ENCODE measurements at regions not wholly inside any gene's neighbourhood (a gene's known extent, or its start where the extent isn't known, plus 50 kb on each side); places are given as distances from the start of the nearest gene placed in this dataset.

DNA sequence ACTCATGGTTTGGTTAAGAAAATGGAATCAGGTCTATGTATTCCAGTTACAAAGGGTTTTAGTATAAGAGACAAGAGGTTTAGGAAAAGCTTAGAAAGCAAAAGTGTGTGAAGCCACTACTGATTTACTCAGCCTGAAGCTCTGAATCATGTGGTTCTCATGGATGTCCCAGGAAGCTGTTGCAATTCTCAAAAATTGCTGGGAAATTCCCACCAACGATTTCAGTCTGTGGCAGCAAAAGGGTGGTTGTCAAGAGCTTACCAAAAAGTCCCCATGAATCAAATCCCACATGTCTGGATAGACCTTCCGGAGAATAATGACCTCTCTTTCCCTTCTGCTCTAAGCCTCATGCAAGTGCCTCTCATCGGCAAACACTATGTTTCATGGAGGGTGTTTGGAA is 929.9 kb downstream of the TLE4 start:
- no peaks in the 10 kb centered on the region for H4K20me1 ChIP-seq (ENCODE audit: control insufficient read depth, extremely low read depth, insufficient read depth, low read length)
- H3K27me3 ChIP-seq (ENCODE audit: control insufficient read depth, extremely low read depth, insufficient read depth, low read length), result no peaks in the 10 kb centered on the region
- no peak overlapping the region for H3K9ac ChIP-seq (ENCODE audit: control insufficient read depth, extremely low read depth, insufficient read depth, low read length)
- dilution Hi-C loops (cut with MboI; ENCODE audit: extremely low pct_ligation_motif_present, low sequenced_read_pairs), result no loop called here
- no peaks in the 10 kb centered on the region for H3K79me2 ChIP-seq (ENCODE audit: control insufficient read depth, insufficient read depth, low read length)
- FAIRE-seq (no peak), DNase-seq (ENCODE audit: low read depth, low spot score) (no peak)
- H3K9me1 ChIP-seq (ENCODE audit: control insufficient read depth, extremely low read depth, insufficient read depth, low read length), result no peaks in the 10 kb centered on the region
- no peak overlapping the region for H3K27ac ChIP-seq (ENCODE audit: control insufficient read depth, insufficient read depth, low read length)
- H2AFZ ChIP-seq (ENCODE audit: control insufficient read depth, low read length), result no peak overlapping the region
- no peaks in the 10 kb centered on the region for H3K4me1 ChIP-seq (ENCODE audit: control insufficient read depth, extremely low read depth, insufficient read depth, low read length)
- no peak overlapping the region for H3K4me2 ChIP-seq (ENCODE audit: control insufficient read depth, extremely low read depth, insufficient read depth, low read depth, low read length)
- no peak overlapping the region for H3K4me3 ChIP-seq (ENCODE audit: control insufficient read depth in 2 of 3, extremely low read depth in 1 of 3, insufficient read depth in 2 of 3, low read depth in 1 of 3, low read length in 3 of 3)
- no peaks in the 10 kb centered on the region for H3K36me3 ChIP-seq (ENCODE audit: control insufficient read depth in 2 of 2, extremely low read depth in 1 of 2, insufficient read depth in 2 of 2, low read length in 2 of 2)
- no peaks in the 10 kb centered on the region for H3K9me3 ChIP-seq (ENCODE audit: control insufficient read depth, low read depth, low read length)
- no peak for TF ChIP-seq CTCF (optimal IDR thresholded peaks at IDR 0.05 in 1 of 3, IDR thresholded peaks at IDR 0.05 in 1 of 3, conservative IDR thresholded peaks at IDR 0.05 in 1 of 3; ENCODE audit: extremely low read depth in 1 of 3, insufficient read depth in 2 of 3, low read length in 3 of 3)
- TF ChIP-seq EZH2 (IDR thresholded peaks at IDR 0.05; ENCODE audit: low read length), result no peak

DNA sequence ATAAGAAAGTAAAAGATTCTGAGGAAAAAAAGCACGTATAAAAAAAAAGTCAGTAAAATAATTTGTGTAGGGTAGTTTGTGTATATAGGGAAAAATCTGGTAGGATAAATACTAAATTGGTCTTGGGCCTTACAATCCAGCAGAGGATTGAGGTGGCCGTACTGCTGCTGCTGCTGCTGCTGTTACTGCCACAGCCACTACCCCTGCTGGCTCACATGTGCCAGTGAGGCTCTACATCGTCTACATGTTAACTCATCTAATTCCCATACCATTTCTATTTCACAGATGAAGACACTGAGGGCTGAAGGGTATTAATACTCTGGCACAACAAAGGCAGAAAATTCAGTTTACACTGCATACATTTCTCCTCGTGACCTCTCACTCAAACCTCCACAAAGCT is 928.5 kb downstream of the TLE4 start:
- H3K4me2 ChIP-seq (ENCODE audit: control insufficient read depth, extremely low read depth, insufficient read depth, low read depth, low read length), result no peak overlapping the region
- no peak overlapping the region for H3K27ac ChIP-seq (ENCODE audit: control insufficient read depth, insufficient read depth, low read length)
- H3K4me1 ChIP-seq (ENCODE audit: control insufficient read depth, extremely low read depth, insufficient read depth, low read length), result no peaks in the 10 kb centered on the region
- dilution Hi-C loops (cut with MboI; ENCODE audit: extremely low pct_ligation_motif_present, low sequenced_read_pairs), result no loop called here
- no peaks in the 10 kb centered on the region for H3K36me3 ChIP-seq (ENCODE audit: control insufficient read depth in 2 of 2, extremely low read depth in 1 of 2, insufficient read depth in 2 of 2, low read length in 2 of 2)
- no peak overlapping the region for H2AFZ ChIP-seq (ENCODE audit: control insufficient read depth, low read length)
- no peaks in the 10 kb centered on the region for H3K9me3 ChIP-seq (ENCODE audit: control insufficient read depth, low read depth, low read length)
- DNase-seq (ENCODE audit: low read depth, low spot score) (no peak), FAIRE-seq (no peak)
- H4K20me1 ChIP-seq (ENCODE audit: control insufficient read depth, extremely low read depth, insufficient read depth, low read length), result no peaks in the 10 kb centered on the region
- H3K27me3 ChIP-seq (ENCODE audit: control insufficient read depth, extremely low read depth, insufficient read depth, low read length), result no peaks in the 10 kb centered on the region
- H3K9me1 ChIP-seq (ENCODE audit: control insufficient read depth, extremely low read depth, insufficient read depth, low read length), result no peaks in the 10 kb centered on the region
- TF ChIP-seq EZH2 (IDR thresholded peaks at IDR 0.05; ENCODE audit: low read length) (no peak), CTCF (optimal IDR thresholded peaks at IDR 0.05 in 1 of 3, IDR thresholded peaks at IDR 0.05 in 1 of 3, conservative IDR thresholded peaks at IDR 0.05 in 1 of 3; ENCODE audit: extremely low read depth in 1 of 3, insufficient read depth in 2 of 3, low read length in 3 of 3) (no peak)
- H3K79me2 ChIP-seq (ENCODE audit: control insufficient read depth, insufficient read depth, low read length), result no peaks in the 10 kb centered on the region
- no peak overlapping the region for H3K9ac ChIP-seq (ENCODE audit: control insufficient read depth, extremely low read depth, insufficient read depth, low read length)
- no peak overlapping the region for H3K4me3 ChIP-seq (ENCODE audit: control insufficient read depth in 2 of 3, extremely low read depth in 1 of 3, insufficient read depth in 2 of 3, low read depth in 1 of 3, low read length in 3 of 3)
